ENCODE measurements at regions not wholly inside any gene's neighbourhood (a gene's known extent, or its start where the extent isn't known, plus 50 kb on each side); places are given as distances from the start of the nearest gene placed in this dataset.

DNA sequence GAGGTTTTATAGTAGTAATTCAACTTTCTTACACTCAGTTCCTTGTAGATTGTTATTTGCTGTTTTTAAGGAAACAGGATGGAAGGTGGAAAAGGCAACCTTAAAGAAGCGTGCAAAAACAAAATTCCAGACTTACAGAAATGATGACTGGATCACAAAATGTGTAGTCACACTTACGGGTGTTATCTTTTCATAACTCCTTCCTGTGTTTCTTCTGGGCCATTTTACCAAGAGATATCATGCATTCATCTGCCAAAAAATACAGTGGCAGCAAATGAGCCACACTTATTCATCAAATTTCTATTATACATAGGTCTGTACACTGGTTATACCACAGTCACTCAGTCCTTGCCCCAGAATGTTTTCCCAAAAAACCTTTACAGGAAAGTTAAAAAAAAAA, 94.3 kb upstream of the IL6 start:
- TF ChIP-seq, protein P1, sequence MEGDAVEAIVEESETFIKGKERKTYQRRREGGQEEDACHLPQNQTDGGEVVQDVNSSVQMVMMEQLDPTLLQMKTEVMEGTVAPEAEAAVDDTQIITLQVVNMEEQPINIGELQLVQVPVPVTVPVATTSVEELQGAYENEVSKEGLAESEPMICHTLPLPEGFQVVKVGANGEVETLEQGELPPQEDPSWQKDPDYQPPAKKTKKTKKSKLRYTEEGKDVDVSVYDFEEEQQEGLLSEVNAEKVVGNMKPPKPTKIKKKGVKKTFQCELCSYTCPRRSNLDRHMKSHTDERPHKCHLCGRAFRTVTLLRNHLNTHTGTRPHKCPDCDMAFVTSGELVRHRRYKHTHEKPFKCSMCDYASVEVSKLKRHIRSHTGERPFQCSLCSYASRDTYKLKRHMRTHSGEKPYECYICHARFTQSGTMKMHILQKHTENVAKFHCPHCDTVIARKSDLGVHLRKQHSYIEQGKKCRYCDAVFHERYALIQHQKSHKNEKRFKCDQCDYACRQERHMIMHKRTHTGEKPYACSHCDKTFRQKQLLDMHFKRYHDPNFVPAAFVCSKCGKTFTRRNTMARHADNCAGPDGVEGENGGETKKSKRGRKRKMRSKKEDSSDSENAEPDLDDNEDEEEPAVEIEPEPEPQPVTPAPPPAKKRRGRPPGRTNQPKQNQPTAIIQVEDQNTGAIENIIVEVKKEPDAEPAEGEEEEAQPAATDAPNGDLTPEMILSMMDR (IDR thresholded peaks at IDR 0.05; ENCODE audit: insufficient read depth, low read length, poor library complexity, severe bottlenecking): no peak
- H3K27me3 ChIP-seq (replicated peaks; ENCODE audit: control insufficient read depth, insufficient read depth, low read length): peaks cover 1% of the 10 kb centered on the region; the same call in 1 of the 2 replicates
- H3K4me3 ChIP-seq (replicated peaks; ENCODE audit: low read depth, low read length): no peak overlapping the region
- DNase-seq (ENCODE audit: extremely low read depth, insufficient read length): no peak
- no peaks in the 10 kb centered on the region for H3K36me3 ChIP-seq (ENCODE audit: control insufficient read depth, insufficient read depth, low read length)

DNA sequence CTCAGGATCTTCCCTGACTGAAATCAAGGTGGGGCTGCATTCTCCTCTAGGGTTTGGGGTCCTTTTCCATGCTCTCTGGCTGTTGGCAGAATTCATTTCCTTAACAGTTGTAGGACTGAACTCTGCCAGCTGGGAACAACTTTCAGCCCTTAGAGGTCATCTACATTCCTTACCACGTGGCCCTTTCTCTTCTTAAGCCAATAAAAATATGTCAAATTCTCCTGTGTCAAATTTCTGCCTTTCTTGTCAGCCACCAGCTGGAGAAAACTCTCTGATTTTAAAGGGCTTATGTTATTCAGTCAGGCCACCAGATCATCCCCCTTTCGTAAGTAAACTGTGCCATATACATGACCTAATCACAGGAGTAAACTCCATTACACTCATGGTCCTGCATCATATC, 95.3 kb upstream of the IL6 start:
- Histone ChIP-seq H3K4me3 (replicated peaks; ENCODE audit: low read depth, low read length) (no peak overlapping the region), H3K36me3 (ENCODE audit: control insufficient read depth, insufficient read depth, low read length) (no peaks in the 10 kb centered on the region), H3K27me3 (replicated peaks; ENCODE audit: control insufficient read depth, insufficient read depth, low read length) (peaks cover 1% of the 10 kb centered on the region; the same call in 1 of the 2 replicates)
- DNase-seq (ENCODE audit: extremely low read depth, insufficient read length): no peak
- TF ChIP-seq, protein P1 (IDR thresholded peaks at IDR 0.05; ENCODE audit: insufficient read depth, low read length, poor library complexity, severe bottlenecking): no peak

DNA sequence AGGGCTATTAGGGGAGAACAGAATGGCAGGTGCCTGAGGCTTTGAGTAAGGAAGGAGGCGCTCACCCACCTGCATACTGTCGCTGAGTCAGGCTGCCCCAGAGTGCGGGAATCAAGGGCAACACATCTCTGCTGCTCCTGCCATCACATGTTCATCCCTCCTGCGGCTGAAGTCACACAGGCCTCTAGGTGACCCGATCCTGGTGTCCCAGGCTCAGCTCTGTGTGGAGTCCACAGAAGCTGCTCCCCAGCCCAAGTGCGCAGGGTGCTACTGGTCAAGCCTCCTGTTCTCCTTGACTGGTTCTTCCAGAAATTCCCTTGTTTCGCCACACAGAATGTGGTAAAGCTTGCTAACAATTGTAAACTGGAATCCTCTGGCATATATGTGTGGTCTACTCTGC, 96.9 kb upstream of the IL6 start:
- no peak overlapping the region for H3K4me3 ChIP-seq (replicated peaks; ENCODE audit: low read depth, low read length)
- TF ChIP-seq, protein P1 (IDR thresholded peaks at IDR 0.05; ENCODE audit: insufficient read depth, low read length, poor library complexity, severe bottlenecking): no peak
- DNase-seq (ENCODE audit: extremely low read depth, insufficient read length): no peak

DNA sequence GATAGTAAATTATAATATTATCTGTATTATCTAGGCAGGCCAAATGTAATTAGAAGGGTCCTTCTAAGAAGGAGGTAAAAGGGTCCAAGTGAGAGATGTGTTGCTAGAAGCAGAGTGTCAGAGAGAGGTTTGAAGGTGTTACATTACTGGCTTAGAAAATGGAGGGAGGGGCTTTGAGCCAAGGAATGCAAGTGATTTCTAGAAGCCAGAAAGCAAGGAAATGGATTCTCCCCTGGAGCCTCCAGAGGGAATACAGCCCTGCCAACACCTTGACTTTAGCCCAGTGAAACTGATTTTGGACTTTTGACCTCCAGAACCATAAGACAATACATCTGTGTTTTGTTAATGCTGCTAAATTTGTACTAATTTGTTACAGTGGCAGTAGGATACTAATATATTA, 97.9 kb upstream of the IL6 start:
- TF ChIP-seq, protein P1 (IDR thresholded peaks at IDR 0.05; ENCODE audit: insufficient read depth, low read length, poor library complexity, severe bottlenecking): no peak
- no peak for DNase-seq (ENCODE audit: extremely low read depth, insufficient read length)
- no peak overlapping the region for H3K4me3 ChIP-seq (replicated peaks; ENCODE audit: low read depth, low read length)
- H3K27me3 ChIP-seq (replicated peaks; ENCODE audit: control insufficient read depth, insufficient read depth, low read length): peaks cover 1% of the 10 kb centered on the region
- no peaks in the 10 kb centered on the region for H3K36me3 ChIP-seq (ENCODE audit: control insufficient read depth, insufficient read depth, low read length)

More for the DNA sequence above, 96.9 kb upstream of the IL6 start:
- H3K27me3 ChIP-seq (replicated peaks; ENCODE audit: control insufficient read depth, insufficient read depth, low read length): peaks cover 1% of the 10 kb centered on the region
- no peaks in the 10 kb centered on the region for H3K36me3 ChIP-seq (ENCODE audit: control insufficient read depth, insufficient read depth, low read length)

DNA sequence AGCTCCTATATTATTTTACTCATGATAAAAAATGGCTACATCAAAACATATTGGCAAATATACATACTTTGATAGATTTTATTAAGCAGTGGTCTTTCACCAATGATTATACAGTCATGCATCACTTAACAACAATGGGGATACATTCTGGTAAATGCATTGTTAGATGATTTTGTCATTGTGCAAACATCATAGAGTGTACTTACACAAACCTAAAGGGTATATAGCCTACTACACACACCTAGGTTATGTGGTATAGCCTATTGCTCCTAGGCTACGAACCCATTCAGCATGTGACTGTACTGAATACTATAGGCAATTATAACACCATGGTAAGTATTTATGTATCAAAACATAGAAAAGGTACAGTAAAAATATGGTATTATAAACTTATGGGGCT, 98.9 kb upstream of the IL6 start:
- Histone ChIP-seq H3K4me3 (replicated peaks; ENCODE audit: low read depth, low read length) (no peak overlapping the region), H3K27me3 (replicated peaks; ENCODE audit: control insufficient read depth, insufficient read depth, low read length) (peaks cover 1% of the 10 kb centered on the region), H3K36me3 (ENCODE audit: control insufficient read depth, insufficient read depth, low read length) (no peaks in the 10 kb centered on the region)
- TF ChIP-seq, protein P1 (IDR thresholded peaks at IDR 0.05; ENCODE audit: insufficient read depth, low read length, poor library complexity, severe bottlenecking): no peak
- DNase-seq (ENCODE audit: extremely low read depth, insufficient read length): no peak

DNA sequence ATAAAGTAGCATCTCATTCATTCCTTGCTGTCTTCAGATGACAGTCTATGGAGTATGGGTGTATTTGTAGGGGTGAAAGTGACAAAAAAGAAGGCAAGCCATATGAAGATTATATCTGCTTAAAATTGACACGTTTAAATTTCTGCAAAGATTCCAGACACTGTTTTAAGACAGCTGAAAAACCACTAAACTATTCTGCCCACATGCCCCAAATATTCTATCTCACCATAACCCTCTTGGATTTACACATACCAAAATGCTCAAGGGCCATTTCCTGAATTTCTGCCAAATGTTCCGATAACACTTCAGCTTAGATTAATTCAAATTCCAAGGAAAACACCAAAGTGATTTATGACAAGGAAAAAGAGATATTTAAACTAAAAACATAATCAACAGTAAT, 99.9 kb upstream of the IL6 start:
- H3K4me3 ChIP-seq (replicated peaks; ENCODE audit: low read depth, low read length): no peak overlapping the region
- TF ChIP-seq, protein P1 (IDR thresholded peaks at IDR 0.05; ENCODE audit: insufficient read depth, low read length, poor library complexity, severe bottlenecking): no peak
- no peak for DNase-seq (ENCODE audit: extremely low read depth, insufficient read length)
- H3K36me3 ChIP-seq (ENCODE audit: control insufficient read depth, insufficient read depth, low read length): no peaks in the 10 kb centered on the region
- H3K27me3 ChIP-seq (replicated peaks; ENCODE audit: control insufficient read depth, insufficient read depth, low read length): peaks cover 1% of the 10 kb centered on the region
